ENCODE measurements at regions not wholly inside any gene's neighbourhood (a gene's known extent, or its start where the extent isn't known, plus 50 kb on each side); places are given as distances from the start of the nearest gene placed in this dataset.

DNA sequence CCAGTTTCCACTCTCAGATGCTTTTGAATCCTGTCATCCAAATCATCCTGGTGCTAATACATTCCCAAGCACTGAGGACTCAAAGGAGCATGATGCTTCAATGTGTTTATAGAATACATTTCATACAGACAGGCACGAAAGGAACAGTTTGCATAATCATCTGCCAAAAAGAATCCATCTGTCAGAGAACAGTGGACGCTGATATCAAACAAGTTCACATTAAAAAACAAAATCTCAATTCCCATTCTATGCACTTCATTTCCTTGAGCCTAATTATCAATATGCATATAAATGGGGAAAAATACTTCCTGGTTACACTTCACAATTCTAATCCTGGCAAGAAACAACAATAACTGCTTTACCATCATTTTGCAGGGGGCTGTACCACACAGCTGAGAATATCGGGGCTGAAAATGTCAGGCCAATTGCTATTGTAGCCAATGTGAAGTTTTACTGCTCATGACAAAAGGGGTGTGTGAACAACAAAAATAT, 125.5 kb upstream of the FAM174A start:
- TF ChIP-seq POLR2A (IDR thresholded peaks at IDR 0.05) (no peak), POLR2AphosphoS5 (IDR thresholded peaks at IDR 0.05) (no peak), EP300 (IDR thresholded peaks at IDR 0.05) (no peak)
- TF ChIP-seq, protein P1, sequence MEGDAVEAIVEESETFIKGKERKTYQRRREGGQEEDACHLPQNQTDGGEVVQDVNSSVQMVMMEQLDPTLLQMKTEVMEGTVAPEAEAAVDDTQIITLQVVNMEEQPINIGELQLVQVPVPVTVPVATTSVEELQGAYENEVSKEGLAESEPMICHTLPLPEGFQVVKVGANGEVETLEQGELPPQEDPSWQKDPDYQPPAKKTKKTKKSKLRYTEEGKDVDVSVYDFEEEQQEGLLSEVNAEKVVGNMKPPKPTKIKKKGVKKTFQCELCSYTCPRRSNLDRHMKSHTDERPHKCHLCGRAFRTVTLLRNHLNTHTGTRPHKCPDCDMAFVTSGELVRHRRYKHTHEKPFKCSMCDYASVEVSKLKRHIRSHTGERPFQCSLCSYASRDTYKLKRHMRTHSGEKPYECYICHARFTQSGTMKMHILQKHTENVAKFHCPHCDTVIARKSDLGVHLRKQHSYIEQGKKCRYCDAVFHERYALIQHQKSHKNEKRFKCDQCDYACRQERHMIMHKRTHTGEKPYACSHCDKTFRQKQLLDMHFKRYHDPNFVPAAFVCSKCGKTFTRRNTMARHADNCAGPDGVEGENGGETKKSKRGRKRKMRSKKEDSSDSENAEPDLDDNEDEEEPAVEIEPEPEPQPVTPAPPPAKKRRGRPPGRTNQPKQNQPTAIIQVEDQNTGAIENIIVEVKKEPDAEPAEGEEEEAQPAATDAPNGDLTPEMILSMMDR (IDR thresholded peaks at IDR 0.05): no peak
